GM13977 (cell line): ENCODE measurements at regions not wholly inside any gene's neighbourhood (a gene's known extent, or its start where the extent isn't known, plus 50 kb on each side); places are given as distances from the start of the nearest gene placed in this dataset.

Experiments used
- DNase-seq: peaks from one replicate; pipeline ENCODE4 v3.0.0; 2012; ENCODE audit warnings: low spot score
- in situ Hi-C: fragments of 300-500 bp; cut with MboI; formaldehyde crosslinking; loops from one replicate; pipeline ENCODE4 v1.12.0; 2022; ENCODE audit warnings: low sequenced_read_pairs, low pct_unique_long_range_greater_than_20kb, mixed read lengths, inconsistent platforms; ENCODE audit not compliant: unreplicated experiment
- TF ChIP-seq, protein P1 (sequence below): IDR thresholded peaks from 2 replicates; pipeline ENCODE4 v1.5.1; 2012; ENCODE audit warnings: mild to moderate bottlenecking, control low read depth; ENCODE audit not compliant: insufficient read depth; ENCODE audit errors: extremely low read depth, missing control alignments

DNA sequence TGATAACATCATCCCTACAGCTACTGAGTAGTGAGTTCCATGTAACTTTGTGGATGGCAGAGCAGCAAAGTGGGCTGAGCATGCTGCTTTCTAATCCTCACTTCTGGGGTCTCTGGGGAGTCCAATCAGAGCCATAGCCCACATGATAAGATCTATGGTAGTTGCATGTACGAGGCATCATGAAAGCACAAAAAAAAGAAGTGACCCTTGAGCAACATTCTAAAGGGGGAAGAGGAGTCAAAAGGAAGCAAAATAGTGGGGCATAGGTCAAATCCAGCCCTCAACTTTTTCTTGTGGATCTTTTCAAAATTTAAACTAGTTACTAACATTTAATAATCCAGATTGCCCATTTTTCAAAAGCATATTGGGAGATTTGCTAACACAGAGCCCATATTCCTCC is 208.5 kb upstream of the TOX3 start:
- in situ Hi-C loops: no loop called here
- no peak for DNase-seq
- TF ChIP-seq, protein P1, sequence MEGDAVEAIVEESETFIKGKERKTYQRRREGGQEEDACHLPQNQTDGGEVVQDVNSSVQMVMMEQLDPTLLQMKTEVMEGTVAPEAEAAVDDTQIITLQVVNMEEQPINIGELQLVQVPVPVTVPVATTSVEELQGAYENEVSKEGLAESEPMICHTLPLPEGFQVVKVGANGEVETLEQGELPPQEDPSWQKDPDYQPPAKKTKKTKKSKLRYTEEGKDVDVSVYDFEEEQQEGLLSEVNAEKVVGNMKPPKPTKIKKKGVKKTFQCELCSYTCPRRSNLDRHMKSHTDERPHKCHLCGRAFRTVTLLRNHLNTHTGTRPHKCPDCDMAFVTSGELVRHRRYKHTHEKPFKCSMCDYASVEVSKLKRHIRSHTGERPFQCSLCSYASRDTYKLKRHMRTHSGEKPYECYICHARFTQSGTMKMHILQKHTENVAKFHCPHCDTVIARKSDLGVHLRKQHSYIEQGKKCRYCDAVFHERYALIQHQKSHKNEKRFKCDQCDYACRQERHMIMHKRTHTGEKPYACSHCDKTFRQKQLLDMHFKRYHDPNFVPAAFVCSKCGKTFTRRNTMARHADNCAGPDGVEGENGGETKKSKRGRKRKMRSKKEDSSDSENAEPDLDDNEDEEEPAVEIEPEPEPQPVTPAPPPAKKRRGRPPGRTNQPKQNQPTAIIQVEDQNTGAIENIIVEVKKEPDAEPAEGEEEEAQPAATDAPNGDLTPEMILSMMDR: no peak

DNA sequence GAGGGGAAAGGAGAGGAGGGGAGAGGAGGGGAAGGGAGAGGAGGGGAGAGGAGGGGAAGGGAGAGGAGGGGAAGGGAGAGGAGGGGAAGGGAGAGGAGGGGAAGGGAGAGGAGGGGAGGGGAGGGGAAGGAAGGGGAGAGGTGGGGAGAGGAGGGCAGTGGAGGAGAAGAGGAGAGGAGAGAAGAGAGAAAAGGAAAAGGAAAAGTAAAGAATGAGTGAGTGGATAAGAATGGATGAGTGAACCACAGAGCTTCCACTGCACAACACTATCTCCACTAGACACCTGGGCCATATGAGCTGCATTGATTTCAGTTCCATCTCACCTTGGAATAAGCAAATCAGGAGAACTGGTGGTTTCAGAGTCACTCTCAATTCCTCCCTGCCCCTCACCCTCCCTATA is 204.1 kb upstream of the TOX3 start:
- TF ChIP-seq, protein P1: no peak
- DNase-seq: no peak
- in situ Hi-C loops: no loop called here

DNA sequence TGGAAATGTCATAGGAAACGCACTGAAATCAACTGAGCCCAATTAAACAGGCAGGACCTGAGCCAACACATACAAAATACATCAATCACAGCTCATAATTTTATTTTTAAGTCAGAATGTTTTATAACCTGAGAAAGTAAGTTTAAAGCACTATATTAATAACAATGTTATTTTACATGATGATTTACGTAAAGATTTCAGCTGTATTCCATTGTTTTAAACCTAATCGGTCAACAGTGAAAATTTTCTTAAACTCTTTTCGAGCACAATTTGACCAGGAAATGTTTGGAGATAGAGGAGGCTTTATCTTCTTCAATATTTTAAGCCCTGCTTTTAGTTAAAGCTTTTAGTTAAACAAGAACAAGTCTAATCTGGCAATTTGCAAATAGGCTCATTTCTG is 201.8 kb upstream of the TOX3 start:
- DNase-seq: no peak
- in situ Hi-C loops: no loop called here
- TF ChIP-seq, protein P1: no peak

DNA sequence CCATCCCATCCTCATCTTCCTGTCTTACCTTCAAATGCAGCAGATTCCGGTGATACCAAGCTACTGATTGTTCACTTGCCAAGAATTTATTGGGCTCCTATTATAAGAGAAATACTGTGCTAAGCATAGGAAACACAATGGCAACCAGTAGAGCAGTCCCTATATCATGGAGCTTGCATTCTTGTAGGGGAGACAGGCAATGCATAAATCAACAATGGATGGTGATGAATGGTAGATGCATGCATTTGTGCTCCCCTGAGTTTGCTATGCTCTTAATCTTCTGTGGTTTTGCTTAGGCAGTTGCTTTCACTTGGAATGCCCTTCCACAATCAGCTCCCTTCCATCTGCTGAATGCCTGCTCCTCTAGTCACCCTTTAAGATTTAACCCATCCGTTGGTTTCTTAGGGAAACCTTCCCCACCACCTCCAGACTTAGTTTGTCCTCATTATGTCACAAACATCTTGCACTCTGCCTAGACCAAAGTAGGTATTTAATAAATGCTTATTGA is 200.2 kb upstream of the TOX3 start:
- in situ Hi-C loops: no loop called here
- no peak for DNase-seq
- TF ChIP-seq, protein P1: no peak

DNA sequence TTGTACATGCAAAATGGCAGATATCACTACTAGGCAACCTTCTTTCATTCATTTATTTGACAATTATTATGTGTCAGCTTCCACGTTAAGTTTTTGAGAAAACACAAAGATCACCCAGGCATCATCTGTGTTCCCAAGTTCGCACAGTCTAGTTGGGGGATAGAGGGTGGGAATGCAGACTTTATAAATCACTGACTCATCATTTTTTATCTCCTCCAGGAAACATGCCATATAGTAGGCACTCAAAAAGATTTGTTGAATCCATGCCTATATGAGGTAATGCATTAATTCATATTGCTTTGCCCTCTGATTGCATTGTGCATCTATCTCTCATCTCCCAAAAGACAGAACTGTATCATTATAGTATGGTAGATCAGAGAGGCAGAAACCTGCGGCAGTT is 196.8 kb upstream of the TOX3 start:
- TF ChIP-seq, protein P1: no peak
- no peak for DNase-seq
- in situ Hi-C loops: no loop called here

DNA sequence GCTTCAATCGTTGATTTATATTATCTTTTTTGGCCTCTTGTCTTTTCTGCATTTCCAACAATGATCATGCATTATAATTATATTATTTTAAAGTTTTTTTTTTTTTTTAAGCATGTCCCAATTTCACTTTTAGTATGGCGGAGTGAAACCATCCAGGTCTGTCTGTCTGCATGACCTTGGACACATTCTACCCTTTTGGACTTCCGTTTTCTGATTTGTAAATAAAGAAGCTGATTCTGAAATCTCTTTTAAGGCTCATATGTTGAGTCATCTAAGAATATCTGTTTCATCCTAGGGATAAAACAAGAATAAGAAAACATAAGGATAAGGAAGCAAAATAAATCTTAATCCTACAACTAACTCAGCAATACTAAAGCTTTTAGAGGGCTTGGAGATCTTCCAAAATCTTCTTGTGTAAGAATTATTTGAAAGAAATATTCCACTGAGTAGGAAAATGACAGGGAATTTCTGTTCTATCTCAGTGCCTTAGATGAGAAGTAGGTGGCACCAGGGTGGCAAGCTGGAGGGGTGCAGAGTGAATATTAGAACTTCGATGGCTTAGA is 195.7 kb upstream of the TOX3 start:
- in situ Hi-C loops: no loop called here
- TF ChIP-seq, protein P1: no peak
- DNase-seq: no peak

DNA sequence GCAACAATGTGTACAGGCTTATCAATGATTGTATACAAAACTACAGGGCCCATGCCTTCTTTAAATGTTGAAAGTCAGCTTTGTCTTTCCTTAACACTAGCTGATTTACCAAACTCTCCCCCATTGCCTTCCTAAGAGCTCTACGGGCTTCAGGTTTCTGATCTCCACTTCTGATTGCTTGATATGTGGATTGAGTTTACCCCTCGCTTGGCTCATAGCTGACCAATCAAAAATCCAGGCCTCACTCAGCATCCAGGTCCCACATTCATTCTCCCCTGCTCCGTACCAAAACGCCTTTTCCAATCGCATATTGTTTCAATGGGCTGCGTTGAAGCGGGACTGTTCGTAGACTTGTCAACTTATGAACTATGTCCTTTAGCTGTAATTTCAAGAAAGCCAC is 195.1 kb upstream of the TOX3 start:
- in situ Hi-C loops: no loop called here
- TF ChIP-seq, protein P1: no peak
- no peak for DNase-seq
